ENCODE measurements at regions not wholly inside any gene's neighbourhood (a gene's known extent, or its start where the extent isn't known, plus 50 kb on each side); places are given as distances from the start of the nearest gene placed in this dataset.

GRCh38 chr11:70744396-70745185, 346.3 kb downstream of the CTTN start:
- H3K4me1 ChIP-seq (ENCODE audit: insufficient read depth), result peaks cover 18% of the 10 kb centered on the region; the same call in 1 of the 2 replicates
- no peak for DNase-seq (ENCODE audit: low spot score)
- no peaks in the 10 kb centered on the region for H3K27me3 ChIP-seq (ENCODE audit: insufficient read depth)
- no peaks in the 10 kb centered on the region for H3F3A ChIP-seq (replicated peaks; ENCODE audit: low read depth)
- no peak overlapping the region for H3K27ac Mint-ChIP-seq
- peaks cover 21% of the 10 kb centered on the region for H3K27me3 Mint-ChIP-seq (ENCODE audit: insufficient read depth, low read depth, poor library complexity)
- no peaks in the 10 kb centered on the region for H4K20me1 ChIP-seq (replicated peaks; ENCODE audit: insufficient read depth)
- no peak overlapping the region for H2AFZ ChIP-seq
- no peak overlapping the region for H3K4me3 Mint-ChIP-seq
- peaks cover 64% of the 10 kb centered on the region for H3K4me1 Mint-ChIP-seq
- peaks cover 14% of the 10 kb centered on the region for H3K36me3 Mint-ChIP-seq (ENCODE audit: low read depth)
- H3K9me3 Mint-ChIP-seq, result peaks cover 9% of the 10 kb centered on the region; the same call in 2 of the 3 replicates
- no peak overlapping the region for H3K4me2 ChIP-seq
- H3K36me3 ChIP-seq (ENCODE audit: insufficient read depth), result no peaks in the 10 kb centered on the region
- no peaks in the 10 kb centered on the region; the same call in 1 of the 2 replicates for H3K79me2 ChIP-seq (replicated peaks; ENCODE audit: insufficient read depth)
- H3K9me2 ChIP-seq (ENCODE audit: insufficient read depth), result peaks cover 10% of the 10 kb centered on the region
- TF ChIP-seq NANOG (IDR thresholded peaks at IDR 0.05; ENCODE audit: borderline replicate concordance), result no peak
- TF ChIP-seq EZH2 (IDR thresholded peaks at IDR 0.05; ENCODE audit: low read depth, unreplicated experiment), result no peak
- TF ChIP-seq, protein P1, sequence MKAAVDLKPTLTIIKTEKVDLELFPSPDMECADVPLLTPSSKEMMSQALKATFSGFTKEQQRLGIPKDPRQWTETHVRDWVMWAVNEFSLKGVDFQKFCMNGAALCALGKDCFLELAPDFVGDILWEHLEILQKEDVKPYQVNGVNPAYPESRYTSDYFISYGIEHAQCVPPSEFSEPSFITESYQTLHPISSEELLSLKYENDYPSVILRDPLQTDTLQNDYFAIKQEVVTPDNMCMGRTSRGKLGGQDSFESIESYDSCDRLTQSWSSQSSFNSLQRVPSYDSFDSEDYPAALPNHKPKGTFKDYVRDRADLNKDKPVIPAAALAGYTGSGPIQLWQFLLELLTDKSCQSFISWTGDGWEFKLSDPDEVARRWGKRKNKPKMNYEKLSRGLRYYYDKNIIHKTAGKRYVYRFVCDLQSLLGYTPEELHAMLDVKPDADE (IDR thresholded peaks at IDR 0.05), result no peak
- no peak for TF ChIP-seq EZH2phosphoT487 (IDR thresholded peaks at IDR 0.05; ENCODE audit: unreplicated experiment)
- no peak for TF ChIP-seq JUNB (IDR thresholded peaks at IDR 0.05; ENCODE audit: unreplicated experiment)
- TF ChIP-seq, protein P2, sequence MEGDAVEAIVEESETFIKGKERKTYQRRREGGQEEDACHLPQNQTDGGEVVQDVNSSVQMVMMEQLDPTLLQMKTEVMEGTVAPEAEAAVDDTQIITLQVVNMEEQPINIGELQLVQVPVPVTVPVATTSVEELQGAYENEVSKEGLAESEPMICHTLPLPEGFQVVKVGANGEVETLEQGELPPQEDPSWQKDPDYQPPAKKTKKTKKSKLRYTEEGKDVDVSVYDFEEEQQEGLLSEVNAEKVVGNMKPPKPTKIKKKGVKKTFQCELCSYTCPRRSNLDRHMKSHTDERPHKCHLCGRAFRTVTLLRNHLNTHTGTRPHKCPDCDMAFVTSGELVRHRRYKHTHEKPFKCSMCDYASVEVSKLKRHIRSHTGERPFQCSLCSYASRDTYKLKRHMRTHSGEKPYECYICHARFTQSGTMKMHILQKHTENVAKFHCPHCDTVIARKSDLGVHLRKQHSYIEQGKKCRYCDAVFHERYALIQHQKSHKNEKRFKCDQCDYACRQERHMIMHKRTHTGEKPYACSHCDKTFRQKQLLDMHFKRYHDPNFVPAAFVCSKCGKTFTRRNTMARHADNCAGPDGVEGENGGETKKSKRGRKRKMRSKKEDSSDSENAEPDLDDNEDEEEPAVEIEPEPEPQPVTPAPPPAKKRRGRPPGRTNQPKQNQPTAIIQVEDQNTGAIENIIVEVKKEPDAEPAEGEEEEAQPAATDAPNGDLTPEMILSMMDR (conservative IDR thresholded peaks at IDR 0.05; ENCODE audit: low read depth in 2 of 2), result no peak
- TF ChIP-seq ZNF462 (CRISPR knock-in tag; IDR thresholded peaks at IDR 0.05), result no peak
- TF ChIP-seq ZNF331 (CRISPR knock-in tag; IDR thresholded peaks at IDR 0.05; ENCODE audit: low read depth), result no peak
- TF ChIP-seq POLR2AphosphoS5 (IDR thresholded peaks at IDR 0.05; ENCODE audit: low read depth), result no peak
- no peak for TF ChIP-seq STAT1 (IDR thresholded peaks at IDR 0.05; ENCODE audit: unreplicated experiment)
- no peak for TF ChIP-seq ZNF114 (CRISPR knock-in tag; IDR thresholded peaks at IDR 0.05)
- TF ChIP-seq, protein P3, sequence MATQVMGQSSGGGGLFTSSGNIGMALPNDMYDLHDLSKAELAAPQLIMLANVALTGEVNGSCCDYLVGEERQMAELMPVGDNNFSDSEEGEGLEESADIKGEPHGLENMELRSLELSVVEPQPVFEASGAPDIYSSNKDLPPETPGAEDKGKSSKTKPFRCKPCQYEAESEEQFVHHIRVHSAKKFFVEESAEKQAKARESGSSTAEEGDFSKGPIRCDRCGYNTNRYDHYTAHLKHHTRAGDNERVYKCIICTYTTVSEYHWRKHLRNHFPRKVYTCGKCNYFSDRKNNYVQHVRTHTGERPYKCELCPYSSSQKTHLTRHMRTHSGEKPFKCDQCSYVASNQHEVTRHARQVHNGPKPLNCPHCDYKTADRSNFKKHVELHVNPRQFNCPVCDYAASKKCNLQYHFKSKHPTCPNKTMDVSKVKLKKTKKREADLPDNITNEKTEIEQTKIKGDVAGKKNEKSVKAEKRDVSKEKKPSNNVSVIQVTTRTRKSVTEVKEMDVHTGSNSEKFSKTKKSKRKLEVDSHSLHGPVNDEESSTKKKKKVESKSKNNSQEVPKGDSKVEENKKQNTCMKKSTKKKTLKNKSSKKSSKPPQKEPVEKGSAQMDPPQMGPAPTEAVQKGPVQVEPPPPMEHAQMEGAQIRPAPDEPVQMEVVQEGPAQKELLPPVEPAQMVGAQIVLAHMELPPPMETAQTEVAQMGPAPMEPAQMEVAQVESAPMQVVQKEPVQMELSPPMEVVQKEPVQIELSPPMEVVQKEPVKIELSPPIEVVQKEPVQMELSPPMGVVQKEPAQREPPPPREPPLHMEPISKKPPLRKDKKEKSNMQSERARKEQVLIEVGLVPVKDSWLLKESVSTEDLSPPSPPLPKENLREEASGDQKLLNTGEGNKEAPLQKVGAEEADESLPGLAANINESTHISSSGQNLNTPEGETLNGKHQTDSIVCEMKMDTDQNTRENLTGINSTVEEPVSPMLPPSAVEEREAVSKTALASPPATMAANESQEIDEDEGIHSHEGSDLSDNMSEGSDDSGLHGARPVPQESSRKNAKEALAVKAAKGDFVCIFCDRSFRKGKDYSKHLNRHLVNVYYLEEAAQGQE (IDR thresholded peaks at IDR 0.05; ENCODE audit: unreplicated experiment), result no peak
- TF ChIP-seq CREB1 (CRISPR knock-in tag; IDR thresholded peaks at IDR 0.05; ENCODE audit: low read depth), result no peak
- H3K27ac ChIP-seq (ENCODE audit: low read depth), result no peak overlapping the region
- no peak for ATAC-seq
- no peak overlapping the region for H3K4me3 ChIP-seq

Measured in GM23338 (cell line).